ENCODE measurements at regions not wholly inside any gene's neighbourhood (a gene's known extent, or its start where the extent isn't known, plus 50 kb on each side); places are given as distances from the start of the nearest gene placed in this dataset.
"Not testable (repeated sequence)": the region's sequence is repeated elsewhere in the genome, so short reads cannot be mapped to it uniquely, and the experiment has no call there.

DNA sequence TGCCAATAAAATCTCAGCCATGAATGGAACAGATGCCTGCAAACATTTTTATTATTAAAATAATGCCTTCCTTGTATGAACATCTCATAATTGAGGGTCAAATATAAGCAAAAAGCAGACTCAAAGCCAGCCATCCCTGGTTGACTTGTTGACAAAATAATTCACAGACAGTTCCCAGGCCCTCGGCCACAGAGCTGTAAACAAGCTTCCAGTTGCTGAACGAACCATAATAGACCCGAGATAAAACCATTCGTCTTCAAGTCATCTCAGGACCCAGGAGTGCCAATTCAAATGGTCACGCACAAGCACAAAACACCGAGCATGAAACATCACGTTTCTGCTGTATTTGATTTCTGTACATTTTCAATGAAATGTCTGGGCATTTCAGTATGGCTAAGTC is 113.3 kb upstream of the CDYL start:
- TF ChIP-seq, protein P1, sequence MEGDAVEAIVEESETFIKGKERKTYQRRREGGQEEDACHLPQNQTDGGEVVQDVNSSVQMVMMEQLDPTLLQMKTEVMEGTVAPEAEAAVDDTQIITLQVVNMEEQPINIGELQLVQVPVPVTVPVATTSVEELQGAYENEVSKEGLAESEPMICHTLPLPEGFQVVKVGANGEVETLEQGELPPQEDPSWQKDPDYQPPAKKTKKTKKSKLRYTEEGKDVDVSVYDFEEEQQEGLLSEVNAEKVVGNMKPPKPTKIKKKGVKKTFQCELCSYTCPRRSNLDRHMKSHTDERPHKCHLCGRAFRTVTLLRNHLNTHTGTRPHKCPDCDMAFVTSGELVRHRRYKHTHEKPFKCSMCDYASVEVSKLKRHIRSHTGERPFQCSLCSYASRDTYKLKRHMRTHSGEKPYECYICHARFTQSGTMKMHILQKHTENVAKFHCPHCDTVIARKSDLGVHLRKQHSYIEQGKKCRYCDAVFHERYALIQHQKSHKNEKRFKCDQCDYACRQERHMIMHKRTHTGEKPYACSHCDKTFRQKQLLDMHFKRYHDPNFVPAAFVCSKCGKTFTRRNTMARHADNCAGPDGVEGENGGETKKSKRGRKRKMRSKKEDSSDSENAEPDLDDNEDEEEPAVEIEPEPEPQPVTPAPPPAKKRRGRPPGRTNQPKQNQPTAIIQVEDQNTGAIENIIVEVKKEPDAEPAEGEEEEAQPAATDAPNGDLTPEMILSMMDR (conservative IDR thresholded peaks at IDR 0.05), result no peak

DNA sequence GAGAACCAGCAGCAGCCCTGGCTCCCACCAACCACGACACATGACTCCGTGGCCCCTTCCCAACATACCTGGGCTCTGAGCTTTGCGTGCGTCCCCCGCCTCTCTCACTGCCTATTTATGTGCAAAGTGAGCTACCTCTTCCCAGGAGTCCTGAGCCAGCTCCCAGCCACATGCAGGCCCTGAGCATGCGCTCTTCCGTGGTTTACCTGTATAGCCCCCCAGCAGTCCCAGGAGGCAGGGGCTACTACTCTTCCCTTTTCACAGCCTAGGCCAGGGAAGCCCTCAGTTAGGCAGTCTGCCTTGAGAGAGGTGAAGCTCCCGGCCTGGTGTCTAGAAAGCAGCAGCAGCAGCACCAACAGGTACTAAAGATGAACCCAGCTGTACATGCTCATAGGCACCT is 114.8 kb upstream of the CDYL start:
- 89 to 91% methylated on average over 4 to 8 of the region's 8 CpGs for WGBS, 2 experiments (ENCODE audit: insufficient coverage in 1 of 2, insufficient read length in 1 of 2)
- no peak overlapping the region for H3K27ac Mint-ChIP-seq

More for the DNA sequence above, 113.3 kb upstream of the CDYL start:
- Mint-ChIP-seq H3K27ac (no peak overlapping the region), H3K4me1 (peaks cover 7% of the 10 kb centered on the region), H3K4me3 (no peak overlapping the region), H3K27me3 (ENCODE audit: insufficient read depth) (peaks cover 17% of the 10 kb centered on the region), H3K9me3 (no peaks in the 10 kb centered on the region), H3K36me3 (ENCODE audit: low read depth) (no peaks in the 10 kb centered on the region)
- Histone ChIP-seq H3K36me3 (ENCODE audit: control insufficient read depth, insufficient read depth, low read length) (no peaks in the 10 kb centered on the region), H3K4me1 (ENCODE audit: control insufficient read depth, insufficient read depth, low read length) (no peaks in the 10 kb centered on the region), H3K27me3 (ENCODE audit: control insufficient read depth, insufficient read depth, low read length, poor library complexity, severe bottlenecking) (no peaks in the 10 kb centered on the region), H3K9ac (ENCODE audit: extremely low read depth, low read length, poor library complexity, severe bottlenecking) (no peak overlapping the region), H3K4me3 (ENCODE audit: low read length) (no peak overlapping the region), H3K9me3 (ENCODE audit: control insufficient read depth, low read length) (no peaks in the 10 kb centered on the region), H3K27ac (ENCODE audit: low read depth, low read length) (no peak overlapping the region)
- 90 to 94% methylated on average over 7 of the region's 7 CpGs for WGBS, 2 experiments (ENCODE audit: insufficient coverage in 1 of 2, insufficient read length in 1 of 2)
- no peak for DNase-seq

DNA sequence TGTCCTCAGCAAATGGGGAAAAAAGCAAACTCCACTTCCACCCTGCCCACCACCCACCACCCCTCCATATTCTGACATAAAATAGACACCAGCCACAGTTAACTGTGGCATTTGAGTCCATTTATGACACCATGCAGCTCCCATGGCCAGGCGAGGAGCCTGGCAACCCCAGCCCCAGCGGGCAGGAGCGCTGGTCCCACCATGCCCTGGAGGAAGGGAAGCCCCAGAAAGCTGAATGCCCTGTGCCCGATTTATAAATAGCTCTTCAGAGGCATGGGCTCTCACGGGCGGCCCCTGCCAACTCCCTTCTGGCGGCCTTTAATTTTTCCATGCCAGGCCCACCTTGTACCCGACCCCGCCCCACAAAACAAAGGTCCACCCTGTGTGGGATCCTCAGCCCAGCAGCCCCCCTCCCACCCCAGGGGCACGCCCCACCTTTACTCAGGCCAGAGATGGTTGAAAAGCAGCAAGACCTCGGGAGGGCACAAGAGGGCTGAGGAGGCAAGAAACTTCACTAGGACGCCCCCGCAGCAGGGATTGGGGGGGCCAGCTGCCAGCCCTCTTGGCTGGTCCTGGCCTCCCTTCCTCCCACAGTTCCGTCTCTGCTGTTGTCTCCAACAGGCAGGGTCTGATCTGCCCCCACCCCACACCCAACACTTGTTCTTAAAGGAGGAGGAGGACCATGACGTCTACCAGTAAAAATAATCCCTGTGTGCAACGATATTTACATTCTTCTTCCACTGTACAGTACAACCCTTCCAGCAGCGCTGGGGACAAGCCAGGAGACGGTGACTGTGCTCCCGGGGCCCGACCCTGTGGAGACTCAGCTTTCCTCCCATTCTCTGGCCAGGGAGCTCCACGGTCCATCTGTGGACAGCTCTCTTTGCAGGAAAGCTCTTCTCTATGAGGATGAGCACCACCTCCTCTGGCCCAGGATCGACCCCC is 115.6 kb upstream of the CDYL start:
- WGBS, 2 experiments (ENCODE audit: insufficient coverage in 1 of 2, insufficient read length in 1 of 2), result 90 to 91% methylated on average over 11 to 22 of the region's 22 CpGs
- no peak for DNase-seq
- no peaks in the 10 kb centered on the region for H3K9me3 Mint-ChIP-seq
- H3K27ac ChIP-seq (ENCODE audit: low read depth, low read length), result no peak overlapping the region
- H3K4me3 Mint-ChIP-seq, result no peak overlapping the region
- no peak overlapping the region for H3K4me3 ChIP-seq (ENCODE audit: low read length)
- H3K27me3 ChIP-seq (ENCODE audit: control insufficient read depth, insufficient read depth, low read length, poor library complexity, severe bottlenecking), result no peaks in the 10 kb centered on the region
- peaks cover 13% of the 10 kb centered on the region for H3K4me1 Mint-ChIP-seq
- H3K36me3 Mint-ChIP-seq (ENCODE audit: low read depth), result no peaks in the 10 kb centered on the region
- no peaks in the 10 kb centered on the region for H3K9me3 ChIP-seq (ENCODE audit: control insufficient read depth, low read length)
- H3K9ac ChIP-seq (ENCODE audit: extremely low read depth, low read length, poor library complexity, severe bottlenecking), result no peak overlapping the region
- H3K27ac Mint-ChIP-seq, result no peak overlapping the region
- TF ChIP-seq, protein P1 (conservative IDR thresholded peaks at IDR 0.05), result no peak
- H3K36me3 ChIP-seq (ENCODE audit: control insufficient read depth, insufficient read depth, low read length), result no peaks in the 10 kb centered on the region
- H3K27me3 Mint-ChIP-seq (ENCODE audit: insufficient read depth), result peaks cover 12% of the 10 kb centered on the region
- H3K4me1 ChIP-seq (ENCODE audit: control insufficient read depth, insufficient read depth, low read length), result no peaks in the 10 kb centered on the region

More for the DNA sequence above, 114.8 kb upstream of the CDYL start:
- H3K27me3 ChIP-seq (ENCODE audit: control insufficient read depth, insufficient read depth, low read length, poor library complexity, severe bottlenecking), result no peaks in the 10 kb centered on the region
- TF ChIP-seq, protein P1 (conservative IDR thresholded peaks at IDR 0.05), result no peak
- no peaks in the 10 kb centered on the region for H3K9me3 ChIP-seq (ENCODE audit: control insufficient read depth, low read length)
- no peaks in the 10 kb centered on the region for H3K4me1 ChIP-seq (ENCODE audit: control insufficient read depth, insufficient read depth, low read length)
- Mint-ChIP-seq H3K4me3 (no peak overlapping the region), H3K36me3 (ENCODE audit: low read depth) (no peaks in the 10 kb centered on the region), H3K4me1 (peaks cover 7% of the 10 kb centered on the region), H3K9me3 (no peaks in the 10 kb centered on the region), H3K27me3 (ENCODE audit: insufficient read depth) (peaks cover 12% of the 10 kb centered on the region)
- no peak overlapping the region for H3K9ac ChIP-seq (ENCODE audit: extremely low read depth, low read length, poor library complexity, severe bottlenecking)
- DNase-seq, result no peak
- H3K4me3 ChIP-seq (ENCODE audit: low read length), result no peak overlapping the region
- no peaks in the 10 kb centered on the region for H3K36me3 ChIP-seq (ENCODE audit: control insufficient read depth, insufficient read depth, low read length)
- no peak overlapping the region for H3K27ac ChIP-seq (ENCODE audit: low read depth, low read length)

DNA sequence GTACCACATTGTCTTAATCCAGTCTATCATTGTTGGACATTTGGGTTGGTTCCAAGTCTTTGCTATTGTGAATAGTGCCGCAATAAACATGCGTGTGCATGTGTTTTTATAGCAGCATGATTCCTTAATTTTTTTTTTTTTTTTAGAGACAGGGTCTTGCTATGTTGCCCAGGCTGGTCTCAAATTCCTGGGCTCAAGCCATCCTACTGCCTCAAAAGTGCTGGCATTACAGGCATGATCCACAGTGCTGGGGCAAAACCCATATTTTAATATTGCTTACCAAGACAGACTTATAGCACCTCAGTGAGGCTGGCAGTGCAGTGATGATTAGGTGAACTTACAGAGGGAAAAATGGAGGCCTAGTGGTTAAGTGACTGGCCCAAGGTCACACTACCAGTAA is 116.5 kb upstream of the CDYL start:
- peaks cover 22% of the 10 kb centered on the region for H3K4me1 Mint-ChIP-seq
- not testable (repeated sequence) for H3K9me3 ChIP-seq (ENCODE audit: control insufficient read depth, low read length); H3K27ac Mint-ChIP-seq; H3K4me3 Mint-ChIP-seq; H3K27me3 ChIP-seq (ENCODE audit: control insufficient read depth, insufficient read depth, low read length, poor library complexity, severe bottlenecking); H3K9me3 Mint-ChIP-seq; H3K36me3 Mint-ChIP-seq (ENCODE audit: low read depth); H3K27ac ChIP-seq (ENCODE audit: low read depth, low read length); H3K27me3 Mint-ChIP-seq (ENCODE audit: insufficient read depth); H3K36me3 ChIP-seq (ENCODE audit: control insufficient read depth, insufficient read depth, low read length); H3K4me3 ChIP-seq (ENCODE audit: low read length); H3K4me1 ChIP-seq (ENCODE audit: control insufficient read depth, insufficient read depth, low read length); H3K9ac ChIP-seq (ENCODE audit: extremely low read depth, low read length, poor library complexity, severe bottlenecking); DNase-seq
- WGBS, 2 experiments (ENCODE audit: insufficient coverage in 1 of 2, insufficient read length in 1 of 2), result 94 to 100% methylated on average over 2 of the region's 2 CpGs

Measured in endodermal cell (in vitro differentiated cells).